ENCODE measurements at regions not wholly inside any gene's neighbourhood (a gene's known extent, or its start where the extent isn't known, plus 50 kb on each side); places are given as distances from the start of the nearest gene placed in this dataset.

DNA sequence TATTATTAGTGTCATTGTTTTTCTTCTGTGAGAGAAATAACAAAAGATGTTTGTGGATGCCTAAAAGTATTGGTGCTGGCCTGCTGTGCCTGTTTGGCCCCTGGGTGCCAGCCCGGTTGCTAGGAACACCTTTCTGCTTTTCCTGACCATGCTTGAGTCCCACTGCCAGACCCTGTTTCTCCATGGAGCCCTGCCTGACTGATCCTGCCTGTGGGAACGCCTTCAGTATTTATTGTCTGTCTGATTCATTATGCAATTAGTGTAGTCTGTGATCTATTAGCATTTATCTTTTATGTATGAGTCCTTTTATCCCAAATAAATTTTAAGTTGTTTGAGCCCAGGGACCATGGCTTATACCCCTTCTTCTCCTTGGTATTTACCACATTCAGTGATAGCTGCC, 98.6 kb upstream of the MPPED2 start:
- BruUV-seq (replicated peaks), result no TSS peak
- intact Hi-C loops (cut with micrococcal nuclease; ENCODE audit: unreplicated experiment), result no loop called here

DNA sequence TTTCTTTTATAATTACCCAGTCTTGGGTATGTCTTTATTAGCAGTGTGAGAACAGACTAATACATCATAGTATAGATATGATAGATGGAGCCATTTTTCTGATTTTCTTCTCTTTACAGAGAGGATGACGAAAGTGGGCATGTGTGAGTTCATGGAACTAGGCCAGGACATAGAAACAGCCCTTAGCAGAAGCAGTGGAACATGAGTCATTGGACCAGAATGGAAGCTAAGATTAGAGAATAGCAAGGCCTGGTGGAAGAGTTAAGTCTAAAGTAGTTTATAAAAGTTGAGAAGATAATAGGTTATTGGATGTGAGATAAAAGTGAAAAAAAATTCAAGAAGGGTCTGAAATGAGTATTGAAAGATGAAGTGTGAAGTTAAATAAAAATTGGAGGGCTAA, 97.0 kb upstream of the MPPED2 start:
- intact Hi-C loops (cut with micrococcal nuclease; ENCODE audit: unreplicated experiment), result no loop called here
- no peak for DNase-seq
- no peaks in the 10 kb centered on the region for H3K4me1 Mint-ChIP-seq (ENCODE audit: low read depth, unreplicated experiment)
- TF ChIP-seq, protein P1, sequence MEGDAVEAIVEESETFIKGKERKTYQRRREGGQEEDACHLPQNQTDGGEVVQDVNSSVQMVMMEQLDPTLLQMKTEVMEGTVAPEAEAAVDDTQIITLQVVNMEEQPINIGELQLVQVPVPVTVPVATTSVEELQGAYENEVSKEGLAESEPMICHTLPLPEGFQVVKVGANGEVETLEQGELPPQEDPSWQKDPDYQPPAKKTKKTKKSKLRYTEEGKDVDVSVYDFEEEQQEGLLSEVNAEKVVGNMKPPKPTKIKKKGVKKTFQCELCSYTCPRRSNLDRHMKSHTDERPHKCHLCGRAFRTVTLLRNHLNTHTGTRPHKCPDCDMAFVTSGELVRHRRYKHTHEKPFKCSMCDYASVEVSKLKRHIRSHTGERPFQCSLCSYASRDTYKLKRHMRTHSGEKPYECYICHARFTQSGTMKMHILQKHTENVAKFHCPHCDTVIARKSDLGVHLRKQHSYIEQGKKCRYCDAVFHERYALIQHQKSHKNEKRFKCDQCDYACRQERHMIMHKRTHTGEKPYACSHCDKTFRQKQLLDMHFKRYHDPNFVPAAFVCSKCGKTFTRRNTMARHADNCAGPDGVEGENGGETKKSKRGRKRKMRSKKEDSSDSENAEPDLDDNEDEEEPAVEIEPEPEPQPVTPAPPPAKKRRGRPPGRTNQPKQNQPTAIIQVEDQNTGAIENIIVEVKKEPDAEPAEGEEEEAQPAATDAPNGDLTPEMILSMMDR (IDR thresholded peaks at IDR 0.05; ENCODE audit: unreplicated experiment), result no peak
- CTCF ChIA-PET, result no interaction called here
- no TSS peak for BruUV-seq (replicated peaks)
- no peak overlapping the region for H3K4me3 Mint-ChIP-seq (ENCODE audit: low read depth, unreplicated experiment)
- no peak overlapping the region for H3K27ac Mint-ChIP-seq (ENCODE audit: unreplicated experiment)
- no peaks in the 10 kb centered on the region for H3K27me3 Mint-ChIP-seq (ENCODE audit: unreplicated experiment)
- H3K36me3 Mint-ChIP-seq (ENCODE audit: insufficient read depth, unreplicated experiment), result no peaks in the 10 kb centered on the region
- H3K9me3 Mint-ChIP-seq (ENCODE audit: low read depth, unreplicated experiment), result peaks cover 10% of the 10 kb centered on the region

More for the DNA sequence above, 98.6 kb upstream of the MPPED2 start:
- no peak for DNase-seq
- Mint-ChIP-seq H3K9me3 (ENCODE audit: low read depth, unreplicated experiment) (peaks cover 10% of the 10 kb centered on the region), H3K4me1 (ENCODE audit: low read depth, unreplicated experiment) (no peaks in the 10 kb centered on the region), H3K27me3 (ENCODE audit: unreplicated experiment) (no peaks in the 10 kb centered on the region), H3K36me3 (ENCODE audit: insufficient read depth, unreplicated experiment) (no peaks in the 10 kb centered on the region), H3K27ac (ENCODE audit: unreplicated experiment) (no peak overlapping the region), H3K4me3 (ENCODE audit: low read depth, unreplicated experiment) (no peak overlapping the region)
- CTCF ChIA-PET, result no interaction called here
- TF ChIP-seq, protein P1 (IDR thresholded peaks at IDR 0.05; ENCODE audit: unreplicated experiment), result no peak

DNA sequence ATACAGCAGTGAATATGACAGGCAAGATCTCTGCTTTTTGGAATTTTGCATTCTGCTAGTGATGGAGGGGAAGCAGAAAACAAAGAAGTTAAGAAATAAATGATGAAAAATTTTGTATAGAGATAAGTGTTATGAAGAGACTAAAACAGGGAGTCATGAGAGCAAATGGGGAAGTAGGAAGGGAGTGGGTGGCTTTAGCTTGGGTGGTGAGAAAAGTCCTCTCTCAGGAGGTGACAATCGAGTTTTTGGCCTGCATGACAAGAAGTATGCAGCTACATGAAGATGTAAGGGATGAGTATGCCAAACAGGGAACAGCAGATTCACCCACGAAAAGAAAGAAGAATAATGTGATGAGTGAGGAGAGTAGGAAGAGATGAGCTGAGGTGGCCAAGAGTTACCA, 80.7 kb upstream of the MPPED2 start:
- H3K4me3 Mint-ChIP-seq (ENCODE audit: low read depth, unreplicated experiment), result no peak overlapping the region
- no peaks in the 10 kb centered on the region for H3K27me3 Mint-ChIP-seq (ENCODE audit: unreplicated experiment)
- BruUV-seq (replicated peaks), result no TSS peak
- H3K9me3 Mint-ChIP-seq (ENCODE audit: low read depth, unreplicated experiment), result peaks cover 11% of the 10 kb centered on the region
- TF ChIP-seq, protein P1 (IDR thresholded peaks at IDR 0.05; ENCODE audit: unreplicated experiment), result no peak
- CTCF ChIA-PET, result no interaction called here
- DNase-seq, result no peak
- no peaks in the 10 kb centered on the region for H3K36me3 Mint-ChIP-seq (ENCODE audit: insufficient read depth, unreplicated experiment)
- no peak overlapping the region for H3K27ac Mint-ChIP-seq (ENCODE audit: unreplicated experiment)
- intact Hi-C loops (cut with micrococcal nuclease; ENCODE audit: unreplicated experiment), result no loop called here
- H3K4me1 Mint-ChIP-seq (ENCODE audit: low read depth, unreplicated experiment), result no peaks in the 10 kb centered on the region

- Mint-ChIP-seq H3K9me3 (ENCODE audit: low read depth, unreplicated experiment) (peaks cover 10% of the 10 kb centered on the region), H3K36me3 (ENCODE audit: insufficient read depth, unreplicated experiment) (no peaks in the 10 kb centered on the region), H3K4me3 (ENCODE audit: low read depth, unreplicated experiment) (no peak overlapping the region), H3K27me3 (ENCODE audit: unreplicated experiment) (no peaks in the 10 kb centered on the region), H3K4me1 (ENCODE audit: low read depth, unreplicated experiment) (no peaks in the 10 kb centered on the region), H3K27ac (ENCODE audit: unreplicated experiment) (no peak overlapping the region)
- no peak for DNase-seq
- TF ChIP-seq, protein P1 (IDR thresholded peaks at IDR 0.05; ENCODE audit: unreplicated experiment), result no peak
- intact Hi-C loops (cut with micrococcal nuclease; ENCODE audit: unreplicated experiment), result no loop called here
- CTCF ChIA-PET, result no interaction called here
- no TSS peak for BruUV-seq (replicated peaks)
Measured at GRCh38 chr11:30665067-30665466, 78.9 kb upstream of the MPPED2 start.

GRCh38 chr11:30653606-30654005, 67.5 kb upstream of the MPPED2 start:
- DNase-seq, result no peak
- Mint-ChIP-seq H3K9me3 (ENCODE audit: low read depth, unreplicated experiment) (peaks cover 5% of the 10 kb centered on the region), H3K27ac (ENCODE audit: unreplicated experiment) (no peak overlapping the region), H3K4me3 (ENCODE audit: low read depth, unreplicated experiment) (no peak overlapping the region), H3K36me3 (ENCODE audit: insufficient read depth, unreplicated experiment) (no peaks in the 10 kb centered on the region), H3K4me1 (ENCODE audit: low read depth, unreplicated experiment) (no peaks in the 10 kb centered on the region), H3K27me3 (ENCODE audit: unreplicated experiment) (peaks cover 13% of the 10 kb centered on the region)
- intact Hi-C loops (cut with micrococcal nuclease; ENCODE audit: unreplicated experiment), result no loop called here
- CTCF ChIA-PET, result no interaction called here
- TF ChIP-seq, protein P1 (IDR thresholded peaks at IDR 0.05; ENCODE audit: unreplicated experiment), result no peak
- BruUV-seq (replicated peaks), result no TSS peak

Measured in Calu3 (cell line).